CD14-positive monocyte (primary cell): ENCODE measurements at regions not wholly inside any gene's neighbourhood (a gene's known extent, or its start where the extent isn't known, plus 50 kb on each side); places are given as distances from the start of the nearest gene placed in this dataset.

ENCODE experiments used
- DNase-seq, 3 donors: peaks; one replicate each; pipeline ENCODE4 v3.0.0-alpha.2; 2011 to 2022
- H2AFZ ChIP-seq: 2 replicates; pipeline ENCODE4 v1.6.0; 2012; ENCODE audit warnings: mild to moderate bottlenecking, low read depth, low read length, inconsistent platforms; ENCODE audit not compliant: insufficient read depth, poor library complexity, severe bottlenecking
- H3K27ac ChIP-seq, 2 donors: 1 replicate in 1 of 2; 2 replicates in 1 of 2; pipeline ENCODE4 v1.5.1; 2012 to 2013; ENCODE audit warnings: low read length in 2 of 2, control low read depth in 1 of 2, inconsistent platforms in 1 of 2, low read depth in 1 of 2, mild to moderate bottlenecking in 1 of 2
- H3K27me3 ChIP-seq, 2 donors: one replicate each; pipeline versions ENCODE4 v1.6.0 to v1.6.1; 2011 to 2013; ENCODE audit warnings: low read length in 2 of 2; ENCODE audit not compliant: control insufficient read depth in 2 of 2, insufficient read depth in 2 of 2
- H3K36me3 ChIP-seq, 2 donors: replicated peaks in 1 of 2; 1 replicate in 1 of 2; 2 replicates in 1 of 2; pipeline versions ENCODE4 v1.5.1 to v1.6.1; 2012 to 2013; ENCODE audit warnings: low read length in 2 of 2, control low read depth in 1 of 2, inconsistent platforms in 1 of 2, mild to moderate bottlenecking in 1 of 2; ENCODE audit not compliant: insufficient read depth in 2 of 2, control insufficient read depth in 1 of 2
- H3K4me1 ChIP-seq, 2 donors: 1 replicate in 1 of 2; 2 replicates in 1 of 2; pipeline versions ENCODE4 v1.5.1 to v1.6.1; 2012 to 2013; ENCODE audit warnings: low read length in 2 of 2, control low read depth in 1 of 2, inconsistent platforms in 1 of 2, mild to moderate bottlenecking in 1 of 2, moderate library complexity in 1 of 2; ENCODE audit not compliant: insufficient read depth in 2 of 2, control insufficient read depth in 1 of 2
- H3K4me2 ChIP-seq: replicated peaks from 2 replicates; pipeline ENCODE3; 2012; ENCODE audit warnings: low read length, moderate library complexity, mild to moderate bottlenecking; ENCODE audit not compliant: poor library complexity, severe bottlenecking; ENCODE audit errors: extremely low read depth
- H3K4me3 ChIP-seq, 3 experiments: fragments of 200-600 bp in 1 of 3; sonication (generic) in 1 of 3; replicated peaks in 1 of 3; 1 replicate in 2 of 3; 2 replicates in 1 of 3; pipeline ENCODE4 v1.5.1; 2011 to 2013; ENCODE audit warnings: low read length in 3 of 3, mild to moderate bottlenecking in 3 of 3, control low read depth in 2 of 3, low read depth in 2 of 3, inconsistent platforms in 1 of 3, moderate library complexity in 1 of 3
- H3K79me2 ChIP-seq: 2 replicates; pipeline ENCODE4 v1.6.0; 2012; ENCODE audit warnings: mild to moderate bottlenecking, control low read depth, inconsistent platforms, low read length, moderate library complexity; ENCODE audit not compliant: insufficient read depth
- H3K9ac ChIP-seq: 2 replicates; pipeline ENCODE4 v1.6.0; 2017; ENCODE audit warnings: low read length, mild to moderate bottlenecking; ENCODE audit not compliant: insufficient read depth, poor library complexity, severe bottlenecking
- H3K9me3 ChIP-seq, 2 donors: replicated peaks in 1 of 2; 1 replicate in 1 of 2; 2 replicates in 1 of 2; pipeline versions ENCODE4 v1.5.1 to v1.6.1; 2012 to 2013; ENCODE audit warnings: low read length in 2 of 2, control low read depth in 1 of 2; ENCODE audit not compliant: control insufficient read depth in 1 of 2, insufficient read depth in 1 of 2
- H4K20me1 ChIP-seq: 2 replicates; pipeline ENCODE4 v1.6.0; 2012; ENCODE audit warnings: mild to moderate bottlenecking, low read length, control low read depth, moderate library complexity; ENCODE audit not compliant: insufficient read depth
- H3K27ac Mint-ChIP-seq, 7 donors: one replicate each; pipeline ENCODE4 v1.8.0; 2020; ENCODE audit warnings: mild to moderate bottlenecking in 7 of 7, mixed read lengths in 7 of 7, moderate library complexity in 6 of 7, inconsistent platforms in 2 of 7
- H3K27me3 Mint-ChIP-seq, 3 donors: one replicate each; pipeline ENCODE4 v1.8.0; 2021 to 2022; ENCODE audit warnings: low read depth in 3 of 3, mild to moderate bottlenecking in 3 of 3, mixed read lengths in 3 of 3, moderate library complexity in 3 of 3, inconsistent platforms in 1 of 3
- H3K36me3 Mint-ChIP-seq, 2 donors: one replicate each; pipeline ENCODE4 v1.8.0; 2020; ENCODE audit warnings: mixed read lengths in 2 of 2, inconsistent platforms in 1 of 2, mild to moderate bottlenecking in 1 of 2
- H3K4me1 Mint-ChIP-seq: one replicate; pipeline ENCODE4 v1.8.0; 2020; ENCODE audit warnings: mild to moderate bottlenecking, mixed read lengths
- H3K4me3 Mint-ChIP-seq, 2 donors: one replicate each; pipeline ENCODE4 v1.8.0; 2020; ENCODE audit warnings: mild to moderate bottlenecking in 2 of 2, mixed read lengths in 2 of 2, moderate library complexity in 1 of 2
- H3K9me3 Mint-ChIP-seq, 7 donors: one replicate each; pipeline ENCODE4 v1.8.0; 2020 to 2022; ENCODE audit warnings: mixed read lengths in 7 of 7, mild to moderate bottlenecking in 6 of 7, moderate library complexity in 6 of 7, inconsistent platforms in 2 of 7
- WGBS: methylation state at CpG from one replicate; pipeline ENCODE4 v1.1.5; 2013; ENCODE audit warnings: missing lambda C conversion rate; ENCODE audit not compliant: insufficient coverage; 5-methylcytosine and 5-hydroxymethylcytosine counted together
- intact Hi-C, 2 donors: fragments of 100-400 bp; cut with micrococcal nuclease; formaldehyde crosslinking; loops; one replicate each; pipeline versions ENCODE4 v1.15.0 to v1.15.1; 2023
- TF ChIP-seq, protein P1 (sequence below): fragments of 200-600 bp; IDR thresholded peaks from one replicate; pipeline ENCODE4 v1.8.0; 2022; ENCODE audit warnings: antibody characterized with exemption, mild to moderate bottlenecking

- intact Hi-C loops: no loop called here
- Histone ChIP-seq H3K9me3 (no peaks in the 10 kb centered on the region), H3K4me3 (no peak overlapping the region), H2AFZ (no peak overlapping the region), H3K4me1 (no peaks in the 10 kb centered on the region), H4K20me1 (no peaks in the 10 kb centered on the region), H3K9ac (no peak overlapping the region), H3K36me3 (no peaks in the 10 kb centered on the region), H3K27me3 (no peaks in the 10 kb centered on the region), H3K79me2 (no peaks in the 10 kb centered on the region), H3K27ac (no peak overlapping the region), H3K4me2 (no peak overlapping the region)
- DNase-seq: no peak
- Mint-ChIP-seq H3K4me3 (no peak overlapping the region), H3K4me1 (no peaks in the 10 kb centered on the region), H3K36me3 (no peaks in the 10 kb centered on the region), H3K9me3 (peaks cover 0 to 2% (median 0%) of the 10 kb centered on the region in 7 donors), H3K27me3 (no peaks in the 10 kb centered on the region), H3K27ac (no peak overlapping the region)
- TF ChIP-seq, protein P1, sequence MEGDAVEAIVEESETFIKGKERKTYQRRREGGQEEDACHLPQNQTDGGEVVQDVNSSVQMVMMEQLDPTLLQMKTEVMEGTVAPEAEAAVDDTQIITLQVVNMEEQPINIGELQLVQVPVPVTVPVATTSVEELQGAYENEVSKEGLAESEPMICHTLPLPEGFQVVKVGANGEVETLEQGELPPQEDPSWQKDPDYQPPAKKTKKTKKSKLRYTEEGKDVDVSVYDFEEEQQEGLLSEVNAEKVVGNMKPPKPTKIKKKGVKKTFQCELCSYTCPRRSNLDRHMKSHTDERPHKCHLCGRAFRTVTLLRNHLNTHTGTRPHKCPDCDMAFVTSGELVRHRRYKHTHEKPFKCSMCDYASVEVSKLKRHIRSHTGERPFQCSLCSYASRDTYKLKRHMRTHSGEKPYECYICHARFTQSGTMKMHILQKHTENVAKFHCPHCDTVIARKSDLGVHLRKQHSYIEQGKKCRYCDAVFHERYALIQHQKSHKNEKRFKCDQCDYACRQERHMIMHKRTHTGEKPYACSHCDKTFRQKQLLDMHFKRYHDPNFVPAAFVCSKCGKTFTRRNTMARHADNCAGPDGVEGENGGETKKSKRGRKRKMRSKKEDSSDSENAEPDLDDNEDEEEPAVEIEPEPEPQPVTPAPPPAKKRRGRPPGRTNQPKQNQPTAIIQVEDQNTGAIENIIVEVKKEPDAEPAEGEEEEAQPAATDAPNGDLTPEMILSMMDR: no peak
- 95% methylated on average over 7 of the region's 7 CpGs for WGBS
Measured at GRCh38 chr22:48052621-48052890, 1290.1 kb downstream of the TBC1D22A start.

DNA sequence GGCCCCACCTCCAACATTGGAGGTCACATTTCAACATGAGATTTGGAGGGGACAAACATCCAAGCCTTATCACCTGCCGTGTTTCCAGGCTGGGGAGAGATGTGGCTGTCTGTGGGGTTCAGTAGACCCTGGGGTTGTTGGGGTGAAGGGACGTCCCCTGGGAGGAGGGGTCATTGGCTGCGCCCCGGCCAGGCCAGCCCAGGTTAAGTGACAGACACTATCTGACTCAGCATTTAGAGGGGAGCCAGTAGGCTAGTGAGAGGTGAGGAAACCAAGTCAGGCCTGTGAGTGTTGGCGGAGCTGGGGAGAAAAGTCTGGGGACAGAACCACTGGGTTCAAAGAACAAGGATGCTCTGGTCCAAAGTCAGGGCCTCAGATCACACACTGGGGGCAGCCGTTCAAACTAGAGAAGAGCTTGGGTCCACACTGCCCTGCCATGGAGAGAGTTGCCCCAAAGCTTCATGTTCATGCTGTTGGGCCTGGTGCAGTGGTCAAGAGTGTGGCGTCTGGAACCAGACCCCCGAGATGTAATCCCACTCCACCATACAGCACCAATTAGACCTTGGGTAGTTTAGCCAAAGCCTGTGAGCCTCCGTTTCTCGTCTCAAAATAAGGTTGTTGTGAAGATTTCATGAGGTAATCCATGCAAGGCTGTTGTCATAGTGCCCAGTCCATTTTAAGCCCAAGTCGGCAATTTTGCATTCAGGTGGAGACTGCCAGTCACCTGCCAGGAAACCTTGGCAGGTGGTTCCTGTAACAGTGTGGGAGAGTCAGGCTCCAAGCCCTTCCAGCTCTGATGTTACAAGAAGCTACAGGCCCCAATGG is 1289.6 kb downstream of the TBC1D22A start:
- Histone ChIP-seq H4K20me1 (no peaks in the 10 kb centered on the region), H3K27ac (no peak overlapping the region), H3K4me1 (no peaks in the 10 kb centered on the region), H3K4me3 (no peak overlapping the region), H2AFZ (no peak overlapping the region), H3K36me3 (no peaks in the 10 kb centered on the region), H3K79me2 (no peaks in the 10 kb centered on the region), H3K4me2 (no peak overlapping the region), H3K9ac (no peak overlapping the region), H3K9me3 (no peaks in the 10 kb centered on the region), H3K27me3 (no peaks in the 10 kb centered on the region)
- Mint-ChIP-seq H3K4me1 (no peaks in the 10 kb centered on the region), H3K4me3 (no peak overlapping the region), H3K36me3 (no peaks in the 10 kb centered on the region), H3K27me3 (no peaks in the 10 kb centered on the region), H3K9me3 (peaks cover 0 to 1% (median 0%) of the 10 kb centered on the region in 7 donors), H3K27ac (peak overlapping the region in 1 of 7 donors; percentile 31)
- TF ChIP-seq, protein P1: no peak
- WGBS: 94% methylated on average over 7 of the region's 11 CpGs
- no peak for DNase-seq
- intact Hi-C loops: no loop called here
